Nephron progenitor cell (in vitro differentiated cells): ENCODE measurements at regions not wholly inside any gene's neighbourhood (a gene's known extent, or its start where the extent isn't known, plus 50 kb on each side); places are given as distances from the start of the nearest gene placed in this dataset.

ENCODE experiments used
- DNase-seq: peaks from one replicate; pipeline ENCODE4 v3.0.0; 2021
- H3K27ac Mint-ChIP-seq: 2 replicates; pipeline ENCODE4 v1.8.0; 2021; ENCODE audit warnings: mild to moderate bottlenecking, moderate library complexity, mixed read lengths
- H3K27me3 Mint-ChIP-seq: 2 replicates; pipeline ENCODE4 v1.8.0; 2021; ENCODE audit warnings: mild to moderate bottlenecking, low read depth, mixed read lengths; ENCODE audit not compliant: poor library complexity
- H3K36me3 Mint-ChIP-seq: 2 replicates; pipeline ENCODE4 v1.8.0; 2021; ENCODE audit warnings: low read depth, mixed read lengths
- H3K4me1 Mint-ChIP-seq: 2 replicates; pipeline ENCODE4 v1.8.0; 2021; ENCODE audit warnings: mixed read lengths
- H3K4me3 Mint-ChIP-seq: 2 replicates; pipeline ENCODE4 v1.8.0; 2021; ENCODE audit warnings: mild to moderate bottlenecking, moderate library complexity, mixed read lengths
- H3K9me3 Mint-ChIP-seq: 2 replicates; pipeline ENCODE4 v1.8.0; 2021; ENCODE audit warnings: mild to moderate bottlenecking, moderate library complexity, mixed read lengths
- TF ChIP-seq, protein P1 (sequence below): fragments of 200-600 bp; sonication (generic); IDR thresholded peaks from 2 replicates; pipeline ENCODE4 v1.5.0; 2021; ENCODE audit warnings: antibody characterized with exemption

DNA sequence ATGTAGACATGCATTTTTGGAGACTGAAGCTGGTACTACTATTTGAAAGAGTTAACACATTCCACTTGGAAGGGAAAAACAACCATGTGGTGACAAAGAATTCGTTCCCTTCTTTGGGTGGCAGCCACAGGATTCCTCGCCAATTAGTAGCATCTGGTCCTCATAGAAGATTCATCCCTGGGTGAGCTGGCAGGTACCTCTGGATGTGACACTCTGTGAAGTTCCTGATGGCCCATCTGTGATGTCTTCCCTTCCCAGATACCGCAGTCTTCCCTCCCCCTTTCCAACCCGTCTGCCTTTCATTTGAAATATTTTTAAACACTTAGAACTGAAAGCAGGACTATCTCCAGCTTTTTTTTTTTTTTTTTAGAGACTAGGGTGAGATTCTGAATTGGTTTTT, 569.5 kb downstream of the TYW1 start:
- TF ChIP-seq, protein P1, sequence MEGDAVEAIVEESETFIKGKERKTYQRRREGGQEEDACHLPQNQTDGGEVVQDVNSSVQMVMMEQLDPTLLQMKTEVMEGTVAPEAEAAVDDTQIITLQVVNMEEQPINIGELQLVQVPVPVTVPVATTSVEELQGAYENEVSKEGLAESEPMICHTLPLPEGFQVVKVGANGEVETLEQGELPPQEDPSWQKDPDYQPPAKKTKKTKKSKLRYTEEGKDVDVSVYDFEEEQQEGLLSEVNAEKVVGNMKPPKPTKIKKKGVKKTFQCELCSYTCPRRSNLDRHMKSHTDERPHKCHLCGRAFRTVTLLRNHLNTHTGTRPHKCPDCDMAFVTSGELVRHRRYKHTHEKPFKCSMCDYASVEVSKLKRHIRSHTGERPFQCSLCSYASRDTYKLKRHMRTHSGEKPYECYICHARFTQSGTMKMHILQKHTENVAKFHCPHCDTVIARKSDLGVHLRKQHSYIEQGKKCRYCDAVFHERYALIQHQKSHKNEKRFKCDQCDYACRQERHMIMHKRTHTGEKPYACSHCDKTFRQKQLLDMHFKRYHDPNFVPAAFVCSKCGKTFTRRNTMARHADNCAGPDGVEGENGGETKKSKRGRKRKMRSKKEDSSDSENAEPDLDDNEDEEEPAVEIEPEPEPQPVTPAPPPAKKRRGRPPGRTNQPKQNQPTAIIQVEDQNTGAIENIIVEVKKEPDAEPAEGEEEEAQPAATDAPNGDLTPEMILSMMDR = no peak
- H3K4me3 Mint-ChIP-seq = no peak overlapping the region
- no peaks in the 10 kb centered on the region for H3K36me3 Mint-ChIP-seq
- peaks cover 6% of the 10 kb centered on the region for H3K4me1 Mint-ChIP-seq
- peaks cover 22% of the 10 kb centered on the region for H3K9me3 Mint-ChIP-seq
- H3K27ac Mint-ChIP-seq = no peak overlapping the region
- no peak for DNase-seq
- peaks cover 3% of the 10 kb centered on the region for H3K27me3 Mint-ChIP-seq

DNA sequence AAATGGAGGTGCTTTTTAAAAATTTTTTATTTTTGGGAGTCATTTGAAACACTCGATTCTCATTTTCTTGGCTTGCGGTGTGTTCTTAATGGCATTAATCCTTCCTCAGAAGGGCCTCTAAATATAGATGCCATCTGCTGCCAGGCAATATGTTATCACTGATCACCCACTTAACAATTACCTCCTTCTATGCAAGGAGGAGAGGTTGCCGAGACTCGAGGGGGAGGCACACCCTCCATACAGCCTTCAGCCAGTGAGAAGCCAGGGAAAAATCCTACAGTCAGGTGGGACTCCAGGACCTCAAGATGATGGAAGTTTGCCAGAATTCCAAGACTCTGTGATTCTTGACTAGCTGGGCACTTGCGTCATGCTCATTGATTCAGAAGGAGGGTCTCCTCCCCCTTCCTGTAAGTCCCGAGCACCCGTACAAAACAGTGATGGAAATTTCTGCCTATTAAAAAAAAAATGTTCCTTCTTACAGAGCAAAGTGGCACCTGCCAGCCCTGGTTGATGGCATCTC, 574.5 kb downstream of the TYW1 start:
- Mint-ChIP-seq H3K4me3 (no peak overlapping the region), H3K27me3 (no peaks in the 10 kb centered on the region), H3K9me3 (peaks cover 50% of the 10 kb centered on the region), H3K4me1 (no peaks in the 10 kb centered on the region), H3K27ac (no peak overlapping the region), H3K36me3 (no peaks in the 10 kb centered on the region)
- no peak for DNase-seq
- TF ChIP-seq, protein P1 = no peak

DNA sequence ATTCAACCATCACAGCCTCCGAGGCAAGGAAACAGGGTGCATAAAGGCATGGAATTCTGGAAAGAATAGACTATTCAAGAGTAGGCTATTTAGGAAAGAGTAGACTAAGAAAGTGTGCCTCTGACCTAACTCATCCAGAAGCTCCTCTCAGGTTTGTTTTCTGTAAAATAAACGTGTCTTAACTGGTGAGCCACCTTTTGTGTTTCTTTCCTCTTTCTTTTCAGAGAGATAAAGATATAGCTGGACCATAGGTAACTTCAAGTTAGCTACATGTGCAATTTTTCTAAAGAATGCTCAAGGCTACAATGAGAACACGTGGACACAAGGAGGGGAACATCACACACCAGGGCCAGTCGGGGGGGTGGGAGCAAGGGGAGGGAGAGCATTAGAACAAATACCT, 577.0 kb downstream of the TYW1 start:
- Mint-ChIP-seq H3K9me3 (peaks cover 50% of the 10 kb centered on the region), H3K27ac (no peak overlapping the region), H3K36me3 (no peaks in the 10 kb centered on the region), H3K4me1 (no peaks in the 10 kb centered on the region), H3K4me3 (no peak overlapping the region), H3K27me3 (no peaks in the 10 kb centered on the region)
- TF ChIP-seq, protein P1 = no peak
- DNase-seq = no peak

DNA sequence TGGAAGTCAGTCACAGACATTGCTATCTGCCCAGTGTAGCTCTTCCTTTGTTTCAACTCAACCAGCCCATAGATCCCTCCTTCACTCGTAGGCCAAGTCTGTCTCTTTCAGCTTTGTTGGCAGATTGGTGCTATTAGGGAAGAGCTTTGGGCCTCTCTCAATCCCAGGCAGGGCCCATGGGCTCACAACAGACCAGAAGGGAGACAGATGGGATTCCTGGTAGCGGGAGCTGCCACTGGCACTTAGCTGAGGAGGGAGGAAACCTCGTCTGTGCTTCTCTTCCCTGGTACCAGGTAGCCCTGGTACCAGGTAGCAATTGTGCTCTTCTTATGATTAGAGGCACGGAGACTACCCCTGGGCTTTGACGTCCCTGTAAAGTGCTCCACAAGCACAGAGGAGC, 592.0 kb downstream of the TYW1 start:
- H3K4me3 Mint-ChIP-seq = no peak overlapping the region
- peaks cover 19% of the 10 kb centered on the region for H3K9me3 Mint-ChIP-seq
- no peaks in the 10 kb centered on the region for H3K36me3 Mint-ChIP-seq
- TF ChIP-seq, protein P1 = no peak
- H3K27me3 Mint-ChIP-seq = peaks cover 9% of the 10 kb centered on the region
- H3K4me1 Mint-ChIP-seq = peaks cover 31% of the 10 kb centered on the region
- H3K27ac Mint-ChIP-seq = no peak overlapping the region
- no peak for DNase-seq

DNA sequence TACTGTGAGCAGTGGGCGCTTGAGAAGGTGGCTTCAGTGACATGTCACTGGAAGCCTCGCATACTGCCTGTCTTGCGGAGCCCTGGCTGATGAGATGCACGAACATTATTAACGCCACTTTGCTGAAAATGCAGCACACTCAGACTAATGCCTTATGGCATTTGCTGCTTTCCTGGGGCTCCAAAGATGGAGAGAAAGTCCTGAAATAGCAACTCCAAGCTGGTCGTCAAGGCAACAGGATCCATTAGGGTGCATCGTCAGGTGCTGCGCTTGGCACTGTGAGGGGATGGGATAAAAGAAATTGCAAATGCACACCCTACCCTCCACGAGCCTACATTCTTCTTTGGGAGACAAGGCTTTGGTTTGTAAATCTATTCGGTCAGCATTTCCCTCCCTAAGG, 592.5 kb downstream of the TYW1 start:
- DNase-seq = no peak
- H3K27ac Mint-ChIP-seq = no peak overlapping the region
- TF ChIP-seq, protein P1 = no peak
- peaks cover 14% of the 10 kb centered on the region for H3K9me3 Mint-ChIP-seq
- H3K4me3 Mint-ChIP-seq = no peak overlapping the region
- no peaks in the 10 kb centered on the region for H3K36me3 Mint-ChIP-seq
- H3K27me3 Mint-ChIP-seq = peaks cover 12% of the 10 kb centered on the region
- H3K4me1 Mint-ChIP-seq = peaks cover 36% of the 10 kb centered on the region

DNA sequence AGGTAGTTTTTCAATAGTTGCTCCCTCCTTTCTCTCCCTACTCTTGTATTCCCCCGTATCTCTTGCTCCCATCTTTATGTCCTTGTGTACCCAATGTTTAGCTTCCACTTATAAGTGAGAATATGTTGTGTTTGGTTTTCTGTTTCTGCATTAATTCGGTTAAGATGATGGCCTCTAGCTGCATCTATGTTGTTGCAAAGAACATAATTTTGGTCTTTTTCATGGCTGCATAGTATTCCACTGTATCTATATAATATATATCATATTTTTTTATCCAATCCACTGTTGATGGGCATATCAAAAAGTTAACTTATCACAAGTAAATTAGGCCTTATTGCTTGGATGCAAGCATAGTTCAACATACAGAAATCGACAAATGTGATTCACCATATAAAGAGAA, 594.0 kb downstream of the TYW1 start:
- no peak overlapping the region for H3K4me3 Mint-ChIP-seq
- no peak for DNase-seq
- H3K4me1 Mint-ChIP-seq = peaks cover 51% of the 10 kb centered on the region
- TF ChIP-seq, protein P1 = no peak
- peaks cover 12% of the 10 kb centered on the region for H3K9me3 Mint-ChIP-seq
- H3K27me3 Mint-ChIP-seq = peaks cover 16% of the 10 kb centered on the region
- no peak overlapping the region for H3K27ac Mint-ChIP-seq
- H3K36me3 Mint-ChIP-seq = no peaks in the 10 kb centered on the region
